ENCODE measurements at regions not wholly inside any gene's neighbourhood (a gene's known extent, or its start where the extent isn't known, plus 50 kb on each side); places are given as distances from the start of the nearest gene placed in this dataset.

- H3K4me1 ChIP-seq (ENCODE audit: control insufficient read depth, extremely low read depth, insufficient read depth, low read length) = no peaks in the 10 kb centered on the region
- no peaks in the 10 kb centered on the region for H3K9me1 ChIP-seq (replicated peaks; ENCODE audit: control insufficient read depth, extremely low read depth, insufficient read depth, low read length)
- no peak for TF ChIP-seq POLR2AphosphoS5 (IDR thresholded peaks at IDR 0.05; ENCODE audit: insufficient read depth, low read depth, low read length)
- TF ChIP-seq CTCF (IDR thresholded peaks at IDR 0.05; ENCODE audit: extremely low read depth in 1 of 2, insufficient read depth in 1 of 2, low read depth in 1 of 2, low read length in 2 of 2) = no peak
- no peak for TF ChIP-seq EZH2 (IDR thresholded peaks at IDR 0.05; ENCODE audit: borderline replicate concordance, low read depth, low read length, severe bottlenecking)
- TF ChIP-seq FOS (IDR thresholded peaks at IDR 0.05; ENCODE audit: borderline replicate concordance, insufficient read depth, low read length) = no peak
- no peak for TF ChIP-seq MYC (IDR thresholded peaks at IDR 0.05; ENCODE audit: low read depth, low read length)
- TF ChIP-seq GATA2 (IDR thresholded peaks at IDR 0.05; ENCODE audit: insufficient read depth, insufficient read length, low read depth, low read length) = no peak
- BruUV-seq (replicated peaks) = no TSS peak
- H2AFZ ChIP-seq (ENCODE audit: low read depth, low read length) = no peak overlapping the region
- H4K20me1 ChIP-seq (replicated peaks; ENCODE audit: control insufficient read depth, extremely low read depth, insufficient read depth, low read length) = no peaks in the 10 kb centered on the region
- DNase-seq (ENCODE audit: low read depth, low spot score) (no peak), FAIRE-seq (no peak)
- intact Hi-C loops (cut with micrococcal nuclease) = no loop called here
- no peaks in the 10 kb centered on the region for H3K36me3 ChIP-seq (ENCODE audit: control insufficient read depth in 2 of 2, extremely low read depth in 1 of 2, insufficient read depth in 2 of 2, low read length in 2 of 2)
- dilution Hi-C loops (cut with MboI; ENCODE audit: extremely low pct_ligation_motif_present, low sequenced_read_pairs) = no loop called here
- no peak overlapping the region for H3K4me2 ChIP-seq (ENCODE audit: insufficient read depth, low read length)
- no peaks in the 10 kb centered on the region for H3K79me2 ChIP-seq (ENCODE audit: control insufficient read depth, insufficient read depth, low read length)
- POLR2A ChIA-PET = no interaction called here
- no peak overlapping the region for H3K4me3 ChIP-seq (replicated peaks in 1 of 3; ENCODE audit: insufficient read depth in 1 of 3, low read depth in 1 of 3, low read length in 3 of 3)
- CTCF ChIA-PET = no interaction called here
- H3K9ac ChIP-seq (replicated peaks; ENCODE audit: extremely low read depth, insufficient read depth, low read length) = no peak overlapping the region
- no peaks in the 10 kb centered on the region for H3K9me3 ChIP-seq (replicated peaks; ENCODE audit: control insufficient read depth, insufficient read depth, low read length)
- no peaks in the 10 kb centered on the region for H3K27me3 ChIP-seq (ENCODE audit: control insufficient read depth in 2 of 2, insufficient read depth in 2 of 2, low read length in 2 of 2)
- no peak overlapping the region for H3K27ac ChIP-seq (ENCODE audit: insufficient read depth, low read depth, low read length)
Observed at GRCh38 chr5:44888435-44888834, 79.7 kb downstream of the MRPS30 start.

GRCh38 chr5:44891116-44891515 is 82.4 kb downstream of the MRPS30 start:
- no peaks in the 10 kb centered on the region for H3K9me3 ChIP-seq (replicated peaks; ENCODE audit: control insufficient read depth, insufficient read depth, low read length)
- H3K36me3 ChIP-seq (ENCODE audit: control insufficient read depth in 2 of 2, extremely low read depth in 1 of 2, insufficient read depth in 2 of 2, low read length in 2 of 2) = no peaks in the 10 kb centered on the region
- dilution Hi-C loops (cut with MboI; ENCODE audit: extremely low pct_ligation_motif_present, low sequenced_read_pairs) = no loop called here
- H3K4me1 ChIP-seq (ENCODE audit: control insufficient read depth, extremely low read depth, insufficient read depth, low read length) = no peaks in the 10 kb centered on the region
- FAIRE-seq = no peak
- no peak for TF ChIP-seq MAX (IDR thresholded peaks at IDR 0.05; ENCODE audit: insufficient read depth, insufficient read length)
- H3K9ac ChIP-seq (replicated peaks; ENCODE audit: extremely low read depth, insufficient read depth, low read length) = no peak overlapping the region
- no TSS peak for BruUV-seq (replicated peaks)
- H3K27ac ChIP-seq (ENCODE audit: insufficient read depth, low read depth, low read length) = no peak overlapping the region
- H4K20me1 ChIP-seq (replicated peaks; ENCODE audit: control insufficient read depth, extremely low read depth, insufficient read depth, low read length) = no peaks in the 10 kb centered on the region
- H3K9me1 ChIP-seq (replicated peaks; ENCODE audit: control insufficient read depth, extremely low read depth, insufficient read depth, low read length) = no peaks in the 10 kb centered on the region
- intact Hi-C loops (cut with micrococcal nuclease) = no loop called here
- H3K79me2 ChIP-seq (ENCODE audit: control insufficient read depth, insufficient read depth, low read length) = no peaks in the 10 kb centered on the region
- H3K4me2 ChIP-seq (ENCODE audit: insufficient read depth, low read length) = no peak overlapping the region
- no peak for DNase-seq (ENCODE audit: low read depth, low spot score)
- POLR2A ChIA-PET = no interaction called here
- H2AFZ ChIP-seq (ENCODE audit: low read depth, low read length) = no peak overlapping the region
- H3K4me3 ChIP-seq (replicated peaks in 1 of 3; ENCODE audit: insufficient read depth in 1 of 3, low read depth in 1 of 3, low read length in 3 of 3) = no peak overlapping the region
- CTCF ChIA-PET = no interaction called here
- H3K27me3 ChIP-seq (ENCODE audit: control insufficient read depth in 2 of 2, insufficient read depth in 2 of 2, low read length in 2 of 2) = no peaks in the 10 kb centered on the region
